ENCODE measurements at regions not wholly inside any gene's neighbourhood (a gene's known extent, or its start where the extent isn't known, plus 50 kb on each side); places are given as distances from the start of the nearest gene placed in this dataset.
"Not testable (repeated sequence)": the region's sequence is repeated elsewhere in the genome, so short reads cannot be mapped to it uniquely, and the experiment has no call there.

DNA sequence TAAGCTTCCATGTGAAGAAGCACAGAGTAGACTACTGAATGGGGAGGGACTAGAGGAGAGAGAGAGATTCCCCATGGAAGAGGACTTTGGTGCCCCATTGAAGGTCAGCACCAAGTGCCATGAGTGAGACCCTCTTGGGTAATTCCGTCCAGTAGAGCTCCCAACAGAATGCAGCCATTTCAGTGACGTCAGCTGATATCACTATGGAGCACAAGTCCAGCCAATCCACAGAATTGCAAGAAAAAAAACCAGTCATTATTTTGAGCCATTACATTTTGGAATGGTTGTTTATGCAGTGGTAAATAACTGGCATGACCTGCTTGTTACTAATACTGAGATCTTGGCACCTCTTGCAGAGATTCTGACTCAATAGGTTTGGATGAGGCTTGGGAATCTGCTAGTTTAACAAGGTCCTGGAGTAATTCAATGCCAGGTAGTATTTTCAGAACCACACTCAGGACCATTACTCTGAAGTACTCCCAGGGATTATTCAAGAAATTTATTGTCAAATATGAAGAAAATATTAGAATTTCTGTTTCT lies 52.6 kb upstream of the SP8 start:
- DNase-seq, result no peak

- DNase-seq, result no peak
These were observed 53.3 kb upstream of the SP8 start for GRCh38 chr7:20839987-20840386.

GRCh38 chr7:20846791-20847190 lies 60.1 kb upstream of the SP8 start:
- no peak for DNase-seq

DNA sequence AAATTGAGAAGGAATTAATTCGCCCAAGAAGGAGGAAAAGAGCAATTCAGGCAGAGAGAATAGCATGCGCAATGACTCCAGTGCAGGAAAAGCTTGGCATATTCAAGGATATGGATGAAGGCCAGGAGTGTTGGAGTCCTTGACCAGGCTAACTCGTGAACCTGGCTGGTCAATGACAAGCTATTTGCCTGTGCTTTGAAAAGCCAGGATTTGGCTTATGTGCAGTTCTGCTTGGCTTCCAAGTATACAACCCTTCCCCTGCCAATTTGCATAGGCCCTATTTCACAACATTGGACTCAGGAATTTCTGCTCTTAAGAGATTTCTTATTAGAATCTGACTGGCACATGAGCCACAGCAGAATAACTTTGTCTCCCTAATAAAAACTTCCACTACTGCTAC lies 72.3 kb upstream of the SP8 start:
- DNase-seq, result no peak

DNA sequence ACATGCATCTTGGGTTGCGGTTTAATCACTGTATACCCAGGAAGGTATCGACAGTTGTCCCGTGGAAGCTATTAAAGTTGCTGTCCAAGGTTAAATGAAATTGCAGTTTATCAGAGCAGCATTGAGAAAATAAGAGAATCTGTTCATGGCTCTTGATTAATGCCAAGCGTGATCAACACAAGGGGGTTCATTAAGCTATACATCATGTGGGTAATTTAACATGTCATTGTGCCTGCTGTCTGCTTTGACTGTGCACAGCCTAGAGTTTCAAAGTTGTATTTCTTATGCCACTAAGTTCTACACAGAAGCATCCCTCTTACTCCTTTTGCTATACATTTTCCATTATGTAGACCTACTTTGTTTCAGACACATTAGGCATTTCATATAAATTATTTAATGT lies 74.8 kb upstream of the SP8 start:
- DNase-seq, result no peak

DNA sequence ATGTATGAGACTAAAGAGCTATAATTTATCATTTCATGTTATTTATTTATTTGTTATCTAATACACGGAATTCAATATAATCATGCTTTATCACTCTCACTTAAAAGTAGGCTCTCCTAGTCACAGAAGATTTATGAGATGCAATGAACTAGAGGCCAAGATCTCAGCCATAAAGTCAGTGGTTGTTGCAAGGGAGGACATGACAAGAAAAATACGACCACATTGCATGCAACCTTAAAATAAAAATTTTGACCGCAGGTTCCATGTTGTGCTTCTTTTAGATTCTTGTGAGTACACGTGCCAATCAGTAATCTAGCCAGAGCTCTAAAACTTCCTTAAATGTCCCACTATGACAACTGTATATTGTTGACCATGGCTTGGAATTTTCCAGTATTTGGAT lies 75.9 kb upstream of the SP8 start:
- DNase-seq, result no peak

DNA sequence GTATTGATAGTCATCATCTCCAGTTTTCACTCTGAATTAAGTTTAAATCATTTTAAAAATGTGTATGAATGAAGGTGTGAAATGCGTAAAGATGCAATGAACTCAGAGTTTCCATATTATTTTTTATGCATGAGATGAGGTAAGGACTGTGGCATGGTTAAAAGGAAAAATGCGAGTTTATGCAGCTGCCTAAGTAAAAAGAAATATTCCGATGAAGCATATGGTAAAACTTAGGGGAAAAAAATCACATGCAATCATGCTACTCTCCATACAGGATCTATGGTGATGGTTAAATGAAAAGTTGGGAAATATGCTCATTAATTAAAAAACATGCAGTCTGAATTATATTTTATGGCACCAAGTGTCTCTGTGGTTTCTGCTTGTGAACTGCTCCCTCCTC lies 77.5 kb upstream of the SP8 start:
- no peak for DNase-seq

DNA sequence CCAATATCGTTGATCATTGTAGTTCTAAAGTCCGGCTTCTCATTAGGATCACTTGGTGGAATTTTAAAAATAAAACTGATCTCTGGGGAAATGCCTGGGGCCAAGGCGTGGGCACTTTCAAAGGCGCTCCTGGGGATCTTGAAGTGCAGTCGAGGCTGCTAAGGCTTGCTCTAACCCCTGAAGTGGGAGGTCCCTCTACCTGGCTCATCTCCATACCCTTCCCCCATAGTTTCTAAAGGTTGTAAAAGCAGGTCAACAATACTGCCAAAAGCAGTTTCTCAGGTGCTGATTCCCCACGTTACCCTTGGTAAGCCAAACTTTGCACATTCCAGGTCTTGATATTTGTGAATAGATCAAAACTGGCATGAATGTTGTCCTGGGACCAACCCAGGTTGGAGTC lies 79.0 kb upstream of the SP8 start:
- no peak for DNase-seq

DNA sequence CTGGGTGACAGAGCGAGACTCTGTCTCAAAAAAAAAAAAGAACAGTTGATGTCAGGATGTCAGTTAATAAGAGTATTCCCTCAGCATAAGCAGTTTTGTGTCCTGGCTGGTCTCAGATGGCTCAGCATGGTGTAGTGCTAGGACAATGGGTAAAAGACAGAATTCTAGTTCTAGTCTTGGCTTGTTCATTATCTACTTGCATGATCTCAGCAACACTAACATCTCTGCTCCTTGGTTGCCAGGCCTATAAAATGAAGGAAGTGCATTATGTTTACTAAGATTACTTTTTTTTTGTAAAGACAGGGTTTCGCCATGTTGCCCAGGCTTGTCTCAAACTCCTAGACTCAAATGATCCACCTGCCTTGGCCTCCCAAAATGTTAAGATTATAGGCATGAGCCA lies 84.3 kb upstream of the SP8 start:
- DNase-seq, result no peak

DNA sequence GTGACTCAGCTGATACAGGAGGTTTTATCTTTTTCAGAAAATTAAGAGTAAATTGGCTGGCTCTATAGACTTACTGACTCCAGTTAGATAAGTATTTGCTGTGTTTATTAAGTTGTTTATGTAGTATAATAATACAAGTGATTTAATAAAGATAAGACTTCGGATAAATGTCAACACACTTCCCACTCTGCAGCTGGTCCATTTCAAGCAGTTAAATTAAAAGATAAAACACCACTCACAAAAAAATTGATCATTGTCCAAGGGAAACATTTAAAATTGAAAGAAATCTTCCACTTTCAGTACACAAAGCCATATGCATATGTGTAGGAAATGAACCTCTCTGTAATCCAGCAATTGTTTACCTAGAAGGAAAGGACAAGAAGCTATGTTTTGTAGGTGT lies 106.1 kb upstream of the SP8 start:
- DNase-seq, result no peak

- no peak for DNase-seq
These were observed 108.1 kb upstream of the SP8 start for GRCh38 chr7:20894806-20895205.

- no peak for DNase-seq
These were observed 108.9 kb upstream of the SP8 start for GRCh38 chr7:20895563-20895962.

- no peak for DNase-seq
These were observed 110.3 kb upstream of the SP8 start for GRCh38 chr7:20896996-20897395.

- no peak for DNase-seq
These were observed 120.2 kb upstream of the SP8 start for GRCh38 chr7:20906801-20907453.

DNA sequence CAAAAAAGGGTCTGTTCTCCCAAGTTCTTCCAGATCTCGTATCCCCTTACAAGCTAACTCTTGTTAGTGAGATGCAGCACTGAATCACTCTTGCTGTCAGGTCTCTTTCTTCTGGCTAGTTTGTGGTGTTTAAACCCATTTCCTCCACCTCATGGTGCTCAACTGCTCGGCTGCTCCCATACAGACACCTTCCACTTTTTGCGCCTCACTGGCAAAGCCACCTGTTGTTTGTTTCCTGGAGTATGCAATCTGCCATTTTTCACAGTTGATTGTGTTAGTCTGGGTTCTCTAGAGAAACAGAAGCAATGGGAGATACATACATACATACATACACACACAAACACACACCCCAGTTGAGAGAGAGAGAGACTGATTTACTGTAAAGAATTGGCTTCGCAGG lies 124.4 kb upstream of the SP8 start:
- DNase-seq, result no peak

DNA sequence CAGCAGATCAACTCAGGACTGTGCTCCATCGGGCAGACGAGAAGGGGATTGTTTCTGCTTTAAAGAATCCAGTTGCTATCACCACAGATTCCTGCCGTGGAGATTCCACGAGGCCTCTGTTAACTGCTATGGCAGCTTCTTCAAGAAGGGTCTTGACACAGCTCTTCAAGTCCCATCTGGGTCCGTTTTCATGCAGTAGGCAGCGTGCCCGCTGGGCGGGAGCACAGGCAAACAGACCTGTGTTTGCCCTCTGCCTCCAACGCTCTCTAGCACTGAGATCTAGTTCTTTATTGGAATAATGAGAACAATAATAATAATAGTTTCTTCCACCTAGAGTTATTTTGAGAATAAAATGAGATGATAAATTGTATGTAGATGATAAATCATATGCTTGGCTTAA lies 127.2 kb upstream of the SP8 start:
- no peak for DNase-seq

DNA sequence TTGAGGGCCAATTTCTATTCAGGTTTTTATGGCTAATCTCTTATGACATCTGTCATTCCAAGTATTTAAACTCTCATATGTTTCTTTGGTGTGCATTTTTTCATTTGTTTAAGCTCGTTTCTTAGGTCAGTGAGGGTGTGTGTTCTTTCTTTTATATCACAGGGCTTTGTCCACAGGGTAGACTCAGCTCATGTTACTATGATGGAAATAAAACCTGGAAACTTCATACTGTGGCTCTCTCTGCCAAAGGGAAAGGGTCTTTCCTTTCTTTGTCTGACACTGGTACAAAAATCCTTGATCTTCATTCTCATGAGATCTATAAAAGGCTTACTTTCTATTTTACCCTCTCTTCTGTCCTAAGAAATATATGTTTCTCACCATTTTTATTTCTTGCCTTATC lies 129.6 kb upstream of the SP8 start:
- no peak for DNase-seq

DNA sequence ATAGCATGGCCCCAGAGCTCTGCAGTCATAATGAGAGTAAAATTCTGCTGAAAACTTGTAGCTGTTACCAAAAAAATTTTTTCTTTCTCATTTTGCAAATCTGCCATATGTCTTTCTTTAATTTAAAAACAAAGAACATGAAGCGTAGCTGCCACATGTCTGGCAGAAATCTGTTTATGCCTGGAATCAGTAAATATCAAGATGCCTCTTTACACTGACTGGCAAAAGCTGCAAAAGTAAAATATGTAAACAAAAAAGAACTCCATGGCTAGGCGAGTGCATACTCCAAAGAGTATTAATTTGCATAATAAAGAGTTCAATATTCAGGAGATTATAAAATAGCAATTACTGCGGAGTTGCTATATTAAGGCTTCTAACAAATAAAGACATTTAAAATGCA lies 130.9 kb upstream of the SP8 start:
- DNase-seq, result no peak

GRCh38 chr7:20918156-20918555 lies 131.5 kb upstream of the SP8 start:
- DNase-seq, result no peak

DNA sequence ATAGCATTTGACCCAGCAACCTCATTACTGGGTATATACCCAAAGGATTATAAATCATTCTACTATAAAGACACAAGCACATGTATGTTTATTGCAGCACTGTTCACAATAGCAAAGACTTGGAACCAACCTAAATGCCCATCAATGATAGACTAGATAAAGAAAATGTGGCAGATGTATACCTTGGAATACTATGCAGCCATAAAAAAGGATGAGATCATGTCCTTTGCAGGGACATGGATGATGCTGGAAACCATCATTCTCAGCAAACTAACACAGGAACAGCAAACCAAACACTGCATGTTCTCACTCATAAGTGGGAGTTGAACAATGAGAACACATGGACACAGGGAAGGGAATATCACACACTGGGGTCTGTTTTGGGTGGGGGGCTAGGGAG lies 140.5 kb upstream of the SP8 start:
- DNase-seq, result not testable (repeated sequence)

GRCh38 chr7:20927976-20928375 lies 141.3 kb upstream of the SP8 start:
- no peak for DNase-seq

GRCh38 chr7:20929199-20929598 lies 142.5 kb upstream of the SP8 start:
- DNase-seq, result no peak

GRCh38 chr7:20931739-20932138 lies 145.1 kb upstream of the SP8 start:
- DNase-seq, result no peak

GRCh38 chr7:20932785-20933527 lies 146.3 kb upstream of the SP8 start:
- no peak for DNase-seq

All from tongue (tissue), 1 donor.